Breast epithelium (tissue), 4 donors: ENCODE measurements at regions not wholly inside any gene's neighbourhood (a gene's known extent, or its start where the extent isn't known, plus 50 kb on each side); places are given as distances from the start of the nearest gene placed in this dataset.

Source experiments
- DNase-seq, 2 donors: peaks; one replicate each; pipeline ENCODE4 v3.0.0-alpha.2; 2019; ENCODE audit warnings: low spot score in 2 of 2
- H3K27ac ChIP-seq, 2 donors: fragments of 200-600 bp; sonication (generic) in 1 of 2; one replicate each; pipeline ENCODE4 v1.5.1; 2016 to 2019; ENCODE audit warnings: mild to moderate bottlenecking in 1 of 2
- H3K27me3 ChIP-seq, 2 donors: fragments of 200-600 bp; sonication (generic) in 1 of 2; one replicate each; pipeline versions ENCODE4 v1.5.1 to v1.6.0; 2017 to 2019; ENCODE audit warnings: control low read depth in 1 of 2, mild to moderate bottlenecking in 1 of 2
- H3K36me3 ChIP-seq: fragments of 200-600 bp; one replicate; pipeline ENCODE4 v1.5.1; 2019
- H3K4me1 ChIP-seq, 2 donors: fragments of 200-600 bp; sonication (generic); one replicate each; pipeline ENCODE4 v1.5.1; 2016 to 2019; ENCODE audit warnings: control low read depth in 1 of 2
- H3K4me3 ChIP-seq, 3 donors: fragments of 200-600 bp; sonication (generic); 1 replicate in 2 of 3; 2 replicates in 1 of 3; pipeline ENCODE4 v1.5.1; 2016 to 2019; ENCODE audit warnings: mild to moderate bottlenecking in 3 of 3, moderate library complexity in 2 of 3
- H3K9me3 ChIP-seq, 2 donors: fragments of 200-600 bp; sonication (generic) in 1 of 2; one replicate each; pipeline ENCODE4 v1.5.1; 2016 to 2019; ENCODE audit warnings: control low read depth in 1 of 2
- CTCF ChIP-seq, 3 donors: fragments of 450-650 bp; IDR thresholded peaks; one replicate each; pipeline ENCODE4 v1.5.1; 2016 to 2017; ENCODE audit warnings: antibody characterized with exemption in 3 of 3, mild to moderate bottlenecking in 3 of 3, moderate library complexity in 3 of 3
- POLR2A ChIP-seq: fragments of 450-650 bp; IDR thresholded peaks from one replicate; pipeline ENCODE4 v1.6.1; 2016; ENCODE audit warnings: antibody characterized with exemption, mild to moderate bottlenecking, moderate library complexity
- POLR2AphosphoS5 ChIP-seq, 3 donors: sonication (generic); formaldehyde crosslinking; IDR thresholded peaks; one replicate each; pipeline ENCODE4 v1.6.1; 2017; ENCODE audit warnings: antibody characterized with exemption in 3 of 3
- intact Hi-C: fragments of 100-400 bp; cut with DNase I; formaldehyde crosslinking; loops from one replicate; pipeline ENCODE4 v1.15.1; 2023; ENCODE audit warnings: low total_unique reads

GRCh38 chr19:34309368-34310138 is 55.2 kb downstream of the GARRE1 start:
- intact Hi-C loops: no loop called here
- DNase-seq: no peak

GRCh38 chr19:34310494-34310981 is 54.5 kb upstream of the GPI start:
- Histone ChIP-seq H3K36me3 (no peaks in the 10 kb centered on the region), H3K4me3 (no peak overlapping the region), H3K27me3 (no peaks in the 10 kb centered on the region), H3K9me3 (no peaks in the 10 kb centered on the region), H3K27ac (peak overlapping the region; percentile 18 to 84), H3K4me1 (peaks cover 11 to 15% of the 10 kb centered on the region in 2 donors)
- peak; percentile 56 to 83 for DNase-seq
- TF ChIP-seq POLR2A (no peak), POLR2AphosphoS5 (IDR thresholded peaks at IDR 0.05) (peak in 1 of 3 donors; percentile 32)
- intact Hi-C loops: no loop called here

More at GRCh38 chr19:34309368-34310138, 55.2 kb downstream of the GARRE1 start:
- Histone ChIP-seq H3K27me3 (no peaks in the 10 kb centered on the region), H3K27ac (peak overlapping the region; percentile 42 to 84), H3K4me1 (peaks cover 11 to 15% of the 10 kb centered on the region in 2 donors), H3K9me3 (no peaks in the 10 kb centered on the region), H3K4me3 (no peak overlapping the region), H3K36me3 (no peaks in the 10 kb centered on the region)
- TF ChIP-seq CTCF (IDR thresholded peaks at IDR 0.05) (no peak), POLR2AphosphoS5 (IDR thresholded peaks at IDR 0.05) (no peak), POLR2A (no peak)

- Histone ChIP-seq H3K27me3 (no peaks in the 10 kb centered on the region), H3K4me3 (no peak overlapping the region), H3K4me1 (peaks cover 8 to 16% of the 10 kb centered on the region in 2 donors), H3K36me3 (no peaks in the 10 kb centered on the region), H3K9me3 (no peaks in the 10 kb centered on the region), H3K27ac (no peak overlapping the region)
- TF ChIP-seq POLR2A (no peak), POLR2AphosphoS5 (IDR thresholded peaks at IDR 0.05) (no peak), CTCF (IDR thresholded peaks at IDR 0.05) (no peak)
- intact Hi-C loops: no loop called here
- no peak for DNase-seq
Measured at GRCh38 chr19:34313188-34313587, 51.8 kb upstream of the GPI start.

- H3K4me3 ChIP-seq: no peak overlapping the region
- peaks cover 8 to 19% of the 10 kb centered on the region in 2 donors for H3K4me1 ChIP-seq
- DNase-seq: no peak
- H3K9me3 ChIP-seq: no peaks in the 10 kb centered on the region
- TF ChIP-seq CTCF (IDR thresholded peaks at IDR 0.05) (no peak), POLR2AphosphoS5 (IDR thresholded peaks at IDR 0.05) (no peak), POLR2A (no peak)
- no peaks in the 10 kb centered on the region for H3K27me3 ChIP-seq
- no peaks in the 10 kb centered on the region for H3K36me3 ChIP-seq
- intact Hi-C loops: no loop called here
- no peak overlapping the region for H3K27ac ChIP-seq
Measured at GRCh38 chr19:34314437-34315313, 50.3 kb upstream of the GPI start.
